ENCODE measurements at regions not wholly inside any gene's neighbourhood (a gene's known extent, or its start where the extent isn't known, plus 50 kb on each side); places are given as distances from the start of the nearest gene placed in this dataset.
"Not testable (repeated sequence)": the region's sequence is repeated elsewhere in the genome, so short reads cannot be mapped to it uniquely, and the experiment has no call there.

GRCh38 chr15:30688684-30689083 lies 62.8 kb downstream of the ARHGAP11B start:
- DNase-seq = not testable (repeated sequence)

- not testable (repeated sequence) for DNase-seq
These were observed 64.2 kb downstream of the ARHGAP11B start for GRCh38 chr15:30690153-30690552.

- not testable (repeated sequence) for DNase-seq
These were observed 69.9 kb downstream of the ARHGAP11B start for GRCh38 chr15:30695811-30696210.

- not testable (repeated sequence) for DNase-seq
These were observed 70.7 kb downstream of the ARHGAP11B start for GRCh38 chr15:30696439-30697314.

- DNase-seq = not testable (repeated sequence)
These were observed 71.4 kb downstream of the ARHGAP11B start for GRCh38 chr15:30697315-30697685.

- DNase-seq = not testable (repeated sequence)
These were observed 74.2 kb downstream of the ARHGAP11B start for GRCh38 chr15:30700006-30700597.

- not testable (repeated sequence) for DNase-seq
These were observed 82.2 kb downstream of the ARHGAP11B start for GRCh38 chr15:30707976-30708685.

GRCh38 chr15:30708809-30709208 lies 82.9 kb downstream of the ARHGAP11B start:
- not testable (repeated sequence) for DNase-seq

- not testable (repeated sequence) for DNase-seq
These were observed 92.2 kb downstream of the ARHGAP11B start for GRCh38 chr15:30718038-30718643.

- not testable (repeated sequence) for DNase-seq
These were observed 93.4 kb downstream of the ARHGAP11B start for GRCh38 chr15:30719363-30719762.

- not testable (repeated sequence) for DNase-seq
These were observed 94.9 kb downstream of the ARHGAP11B start for GRCh38 chr15:30720825-30721224.

- DNase-seq = not testable (repeated sequence)
These were observed 95.6 kb downstream of the ARHGAP11B start for GRCh38 chr15:30721529-30721928.

GRCh38 chr15:30723540-30724175 lies 97.7 kb downstream of the ARHGAP11B start:
- DNase-seq = not testable (repeated sequence)

GRCh38 chr15:30729880-30730590 lies 104.1 kb downstream of the ARHGAP11B start:
- not testable (repeated sequence) for DNase-seq

- not testable (repeated sequence) for DNase-seq
These were observed 104.7 kb downstream of the ARHGAP11B start for GRCh38 chr15:30730633-30731032.

- DNase-seq = not testable (repeated sequence)
These were observed 106.2 kb downstream of the ARHGAP11B start for GRCh38 chr15:30732100-30732499.

GRCh38 chr15:30735884-30736564 lies 110.1 kb downstream of the ARHGAP11B start:
- not testable (repeated sequence) for DNase-seq

- not testable (repeated sequence) for DNase-seq
These were observed 116.9 kb downstream of the ARHGAP11B start for GRCh38 chr15:30742796-30743195.

- DNase-seq = not testable (repeated sequence)
These were observed 123.1 kb downstream of the ARHGAP11B start for GRCh38 chr15:30749048-30749447.

GRCh38 chr15:30755036-30755687 lies 129.2 kb downstream of the ARHGAP11B start:
- DNase-seq = not testable (repeated sequence)
